Left renal cortex interstitium (tissue), 4 donors: ENCODE measurements at regions not wholly inside any gene's neighbourhood (a gene's known extent, or its start where the extent isn't known, plus 50 kb on each side); places are given as distances from the start of the nearest gene placed in this dataset.

Source experiments
- DNase-seq, 4 donors: peaks; one replicate each; pipeline ENCODE4 v3.0.0-alpha.2; 2013; ENCODE audit warnings: low read depth in 4 of 4, low spot score in 2 of 4, missing footprints in 1 of 4

GRCh38 chr7:96495751-96496216 lies 173.9 kb upstream of the SLC25A13 start:
- DNase-seq, result no peak

- DNase-seq, result no peak
Observed at GRCh38 chr7:96486681-96487080, 164.8 kb upstream of the SLC25A13 start.

DNA sequence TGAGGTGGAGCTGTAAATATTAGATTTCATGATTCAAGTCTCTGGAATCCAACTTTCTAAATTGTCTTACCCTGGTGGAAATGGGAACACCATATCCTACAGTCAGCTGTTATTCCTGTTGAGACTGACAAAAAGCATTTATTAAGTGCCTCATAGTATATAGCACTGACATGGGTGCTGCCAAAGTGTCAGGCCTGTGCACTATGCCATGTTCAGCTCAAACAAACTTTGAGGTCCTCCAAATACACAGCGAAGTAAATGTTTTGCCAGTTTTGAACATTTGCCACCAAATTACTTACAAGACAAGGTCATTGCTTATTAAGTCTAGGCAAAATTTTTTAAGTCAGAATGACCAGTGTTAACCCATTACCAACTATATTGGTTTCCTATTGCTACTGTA lies 162.9 kb upstream of the SLC25A13 start:
- no peak for DNase-seq

DNA sequence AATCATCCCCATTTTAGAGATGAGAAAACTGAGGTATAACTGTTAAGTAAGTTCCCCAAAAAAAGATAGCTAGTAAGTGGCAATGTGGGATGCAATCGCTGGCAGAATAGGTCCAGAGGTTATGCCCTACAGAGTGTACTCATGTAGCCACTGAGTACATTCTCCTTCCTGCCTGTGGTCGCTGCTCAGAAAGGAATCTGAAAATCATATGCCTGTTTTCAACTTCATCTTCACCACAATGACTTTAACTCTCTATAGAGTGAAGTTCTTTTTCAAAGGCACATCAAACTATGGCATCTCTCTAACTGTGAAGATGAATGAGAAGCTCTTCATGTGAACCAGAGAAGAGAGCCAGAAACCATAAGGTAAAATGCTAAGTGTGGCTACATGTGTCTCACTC lies 162.2 kb upstream of the SLC25A13 start:
- no peak for DNase-seq

DNA sequence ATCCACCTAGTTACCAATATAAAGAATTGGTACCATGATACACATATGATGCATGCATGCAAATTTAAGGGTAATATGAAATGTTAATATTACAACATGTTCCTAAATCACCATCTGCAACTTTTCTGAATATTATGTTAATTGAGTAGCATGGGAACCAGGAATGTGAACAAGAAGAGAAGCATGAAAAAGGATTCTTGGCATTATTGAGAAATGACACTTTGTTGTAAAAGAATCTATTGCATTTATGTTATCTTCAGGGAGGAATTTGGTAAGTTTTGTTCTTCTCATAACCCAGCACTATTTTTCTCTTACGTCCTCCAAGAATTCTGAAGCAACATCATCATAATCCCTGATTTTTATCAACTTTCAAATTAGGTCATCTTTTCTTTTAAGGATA lies 159.9 kb upstream of the SLC25A13 start:
- DNase-seq, result no peak

DNA sequence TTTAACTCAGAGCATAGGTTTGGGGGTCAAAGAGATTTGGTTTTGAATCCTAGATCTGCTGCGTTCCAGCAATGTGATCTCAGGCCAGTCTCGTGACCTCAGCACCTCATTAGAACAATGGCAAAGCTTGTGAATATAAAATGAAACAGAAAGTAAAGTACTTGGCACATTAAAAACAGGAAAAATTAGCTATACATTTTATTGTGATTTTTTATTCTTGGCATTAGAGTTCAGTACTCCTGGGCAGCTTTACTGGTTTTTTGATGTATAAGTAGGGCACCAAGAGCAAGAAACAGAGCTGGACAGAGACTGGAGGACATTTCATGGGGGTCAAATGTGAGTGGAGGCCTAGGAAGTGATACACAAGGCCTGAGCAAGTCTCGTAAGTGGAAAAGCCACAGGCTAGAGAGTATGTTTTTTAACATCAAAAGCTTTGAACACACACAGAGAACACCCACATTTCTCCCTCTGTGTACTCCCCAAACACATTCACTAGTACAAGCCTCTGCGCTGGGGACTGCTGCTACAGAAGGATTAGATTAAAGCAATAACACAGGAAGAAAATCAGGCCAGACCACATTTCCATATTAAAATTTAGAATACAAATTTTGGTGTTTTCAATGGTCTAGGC lies 157.2 kb upstream of the SLC25A13 start:
- DNase-seq, result no peak

GRCh38 chr7:96471606-96472005 lies 149.7 kb upstream of the SLC25A13 start:
- no peak for DNase-seq

DNA sequence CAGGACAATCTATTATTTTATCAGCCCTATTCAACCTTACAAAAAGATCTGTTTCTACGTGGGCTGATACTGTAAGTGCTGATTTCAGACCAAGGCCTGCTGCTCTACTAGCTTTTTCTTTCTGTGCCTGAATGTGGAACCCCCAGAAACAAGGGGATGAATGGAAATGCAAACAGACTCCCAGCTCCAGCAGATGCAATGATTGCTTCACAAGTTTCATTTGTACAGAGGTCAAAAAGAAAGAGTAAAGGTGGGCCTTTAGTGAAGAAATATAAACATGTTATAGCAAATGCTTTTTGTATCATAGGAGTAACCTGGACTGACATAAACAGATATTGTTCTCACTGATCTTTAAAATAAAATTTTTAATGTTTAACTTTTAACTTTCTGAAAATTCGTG lies 130.2 kb upstream of the SLC25A13 start:
- no peak for DNase-seq

DNA sequence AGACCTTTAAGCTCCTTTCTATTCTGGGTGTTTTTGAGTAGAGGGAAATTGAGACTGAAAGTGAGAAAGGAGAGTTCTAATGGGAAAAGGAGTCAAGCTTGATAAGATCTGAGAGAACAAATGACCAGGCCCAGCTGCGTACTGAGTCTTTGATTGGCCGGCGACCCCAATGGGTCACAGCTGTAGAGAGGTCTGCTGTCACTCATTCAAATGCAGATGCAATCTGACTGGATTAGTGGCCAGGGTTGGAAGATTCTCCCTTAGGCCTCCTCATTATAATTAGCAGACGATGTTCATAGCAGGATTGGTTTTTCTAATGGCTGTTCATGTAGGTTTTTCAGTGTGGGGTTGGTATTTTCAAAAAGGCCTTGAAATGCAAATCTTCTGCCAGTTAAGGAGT lies 127.2 kb upstream of the SLC25A13 start:
- DNase-seq, result no peak

- DNase-seq, result no peak
Observed at GRCh38 chr7:96447109-96447645, 125.3 kb upstream of the SLC25A13 start.

DNA sequence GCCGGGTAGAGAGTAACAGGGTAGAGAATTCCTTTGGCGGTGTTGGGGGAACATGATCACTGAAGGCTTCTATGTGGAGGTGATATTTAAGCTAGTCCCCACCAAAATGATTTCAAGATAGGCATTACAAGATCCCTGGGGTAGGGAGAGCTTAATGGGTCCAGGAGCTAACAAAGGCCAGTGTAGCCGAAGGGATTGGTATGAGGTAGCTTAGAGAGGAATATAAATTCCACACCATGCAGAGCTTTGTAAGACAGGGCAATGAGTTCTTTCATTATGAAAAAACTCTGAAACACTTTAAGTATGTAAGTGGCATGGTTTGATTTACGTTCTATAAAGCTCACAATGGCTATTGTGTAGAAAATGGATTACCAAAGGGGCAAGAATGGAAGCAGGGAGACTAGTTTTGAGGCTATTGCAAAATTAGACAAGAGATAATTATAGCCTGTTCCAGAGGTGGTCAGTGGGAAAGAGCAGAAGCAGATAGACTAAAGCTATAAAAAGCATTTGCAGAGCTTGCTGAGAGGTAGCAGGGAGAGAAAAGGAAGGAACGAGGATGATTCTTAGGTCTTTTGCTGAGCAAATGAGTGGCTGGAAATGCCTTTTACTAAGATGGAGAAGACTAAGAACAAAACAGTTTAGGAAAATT lies 119.7 kb upstream of the SLC25A13 start:
- no peak for DNase-seq

DNA sequence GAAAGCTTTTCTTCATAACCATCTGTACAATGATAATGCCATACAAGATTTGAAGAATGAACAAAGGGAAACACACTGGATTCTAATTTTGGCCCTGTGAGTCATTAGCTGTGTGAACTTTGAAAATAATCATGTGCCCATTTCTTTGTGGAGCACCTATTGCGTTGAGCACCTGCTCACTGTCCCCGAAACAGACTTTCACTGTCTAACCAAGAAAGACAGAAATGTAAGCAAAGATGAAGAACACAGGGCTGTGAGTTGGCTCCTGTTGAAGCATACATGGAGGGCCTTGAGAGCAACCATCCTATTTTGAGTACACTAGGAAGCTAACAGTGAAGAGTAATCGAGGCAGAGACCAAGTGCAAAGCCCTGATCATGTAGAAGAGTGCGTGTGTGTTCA lies 118.4 kb upstream of the SLC25A13 start:
- DNase-seq, result no peak

GRCh38 chr7:96436880-96437279 lies 115.0 kb upstream of the SLC25A13 start:
- DNase-seq, result no peak

DNA sequence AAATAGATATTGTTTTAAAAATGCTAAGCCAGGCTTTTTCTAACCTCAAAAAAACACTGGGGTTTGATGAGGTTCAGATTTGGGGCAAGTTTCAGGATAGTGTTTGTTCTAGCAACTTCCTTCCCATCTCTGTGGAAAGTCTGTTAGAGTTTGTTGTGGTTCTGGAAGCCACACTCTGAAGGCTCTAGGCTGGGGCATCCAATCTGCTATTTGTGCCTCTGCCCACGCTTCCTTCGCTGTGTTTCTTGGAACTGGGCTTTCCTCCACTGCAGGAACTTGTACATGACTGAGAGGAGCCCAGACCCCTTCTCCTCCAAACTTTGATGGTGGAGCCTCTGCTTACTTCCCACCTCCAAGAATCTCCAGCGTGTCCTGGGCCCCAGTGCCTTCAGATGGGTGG lies 108.5 kb upstream of the SLC25A13 start:
- no peak for DNase-seq

- no peak for DNase-seq
Observed at GRCh38 chr7:96427143-96427542, 105.2 kb upstream of the SLC25A13 start.

DNA sequence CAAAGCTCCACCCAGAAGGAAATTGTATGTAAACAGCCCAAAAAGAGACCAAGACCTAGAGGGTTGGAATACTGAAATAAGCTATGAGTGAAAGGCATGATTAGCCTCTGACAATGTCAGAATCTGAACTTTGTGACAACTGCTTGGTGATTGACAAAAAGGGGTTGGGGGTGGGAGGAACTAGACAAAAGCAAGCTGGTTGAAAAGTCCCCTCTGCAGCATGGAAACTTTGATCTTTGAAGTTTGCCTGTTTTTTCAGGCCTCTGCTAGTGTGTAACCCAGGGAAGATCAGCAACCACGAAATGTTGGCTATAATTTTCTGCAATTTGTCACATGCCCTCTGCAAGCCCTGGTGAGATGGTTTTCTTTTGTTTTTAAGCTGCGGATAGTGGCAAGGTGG lies 104.8 kb upstream of the SLC25A13 start:
- no peak for DNase-seq

GRCh38 chr7:96426027-96426426 lies 104.1 kb upstream of the SLC25A13 start:
- no peak for DNase-seq

- no peak for DNase-seq
Observed at GRCh38 chr7:96424411-96424810, 102.5 kb upstream of the SLC25A13 start.

DNA sequence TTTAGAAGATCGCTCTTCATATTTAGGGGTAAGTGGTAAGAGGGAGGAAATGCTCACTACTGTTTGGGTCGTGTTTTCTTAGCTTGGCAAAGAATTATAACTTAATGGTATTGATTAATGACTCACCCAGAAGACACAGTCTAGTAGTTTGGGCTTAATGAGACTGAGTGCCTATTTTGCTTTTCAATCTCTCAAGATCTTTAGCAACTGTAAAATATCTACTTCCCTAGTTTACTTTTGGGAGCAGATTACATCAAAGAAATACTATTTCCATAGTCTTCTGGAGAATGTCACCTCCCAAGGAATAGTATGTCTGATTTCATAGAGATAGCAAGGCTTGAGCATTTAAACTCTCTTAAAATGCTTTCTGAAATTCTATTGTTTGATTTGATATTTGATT lies 100.5 kb upstream of the SLC25A13 start:
- no peak for DNase-seq

DNA sequence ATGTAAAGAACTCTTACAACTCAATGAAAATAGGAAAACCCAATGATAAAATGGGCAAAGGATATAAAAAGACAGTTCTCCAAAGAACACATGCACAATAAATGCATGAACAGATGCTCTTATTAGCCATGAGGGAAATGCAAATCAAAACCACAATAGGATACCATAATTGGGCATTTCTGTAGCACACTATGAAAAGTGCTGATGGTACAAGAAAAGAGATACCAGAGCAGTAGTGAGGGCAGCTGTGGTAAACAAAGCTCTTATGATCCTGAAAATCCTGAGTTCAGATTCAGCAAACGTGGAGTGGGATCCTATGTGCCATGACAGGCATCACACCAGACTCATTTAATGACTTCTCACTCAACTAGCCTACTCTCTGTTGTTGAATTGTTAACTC lies 96.7 kb upstream of the SLC25A13 start:
- DNase-seq, result no peak

DNA sequence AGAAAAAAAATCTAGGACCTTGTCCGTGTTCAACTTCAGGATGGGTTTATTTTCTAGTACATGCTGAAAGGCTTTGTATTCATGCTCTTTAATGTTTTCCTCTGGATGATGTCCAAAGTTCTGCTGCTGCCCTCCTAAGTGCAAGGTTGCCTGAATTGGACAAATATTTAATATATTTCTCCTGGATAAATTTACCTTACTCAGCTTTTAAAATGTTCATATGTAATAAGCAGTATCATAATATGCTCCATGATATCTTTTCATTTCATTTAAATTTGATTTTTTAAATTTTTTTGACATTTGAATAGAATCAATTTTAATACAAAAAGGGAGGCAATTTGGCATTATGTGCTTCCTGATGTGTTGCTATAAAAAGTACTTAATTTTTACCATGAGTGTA lies 95.9 kb upstream of the SLC25A13 start:
- DNase-seq, result no peak

DNA sequence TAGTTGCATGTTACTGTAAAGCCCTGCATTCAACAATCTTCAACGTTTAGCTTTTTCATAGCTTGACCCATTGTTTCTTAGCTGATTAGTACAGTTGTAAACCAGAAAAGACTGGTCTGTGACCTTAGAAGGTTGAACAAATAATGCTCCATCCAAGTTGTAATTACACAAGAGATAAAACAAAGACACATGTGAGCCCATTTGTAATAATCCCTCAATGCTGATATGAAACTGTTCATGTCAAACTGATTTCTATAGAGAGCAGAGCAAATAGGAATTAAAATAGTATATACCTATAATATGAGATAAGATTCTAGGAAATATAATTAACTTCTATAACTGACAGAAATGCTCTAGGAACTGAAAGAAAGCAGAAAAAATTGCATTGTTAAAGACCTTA lies 94.7 kb upstream of the SLC25A13 start:
- no peak for DNase-seq
